Effector memory CD8-positive, alpha-beta T cell (primary cell): ENCODE measurements at regions not wholly inside any gene's neighbourhood (a gene's known extent, or its start where the extent isn't known, plus 50 kb on each side); places are given as distances from the start of the nearest gene placed in this dataset.
"Not testable (repeated sequence)": the region's sequence is repeated elsewhere in the genome, so short reads cannot be mapped to it uniquely, and the experiment has no call there.

Experiments
- ATAC-seq: fragments of 150-1000 bp; cut with Tn5 transposase; replicated peaks from 2 replicates; pipeline ENCODE4 v1.10.0; 2021; ENCODE audit warnings: mild to moderate bottlenecking, moderate library complexity
- DNase-seq, 3 experiments: peaks; one replicate each; pipeline ENCODE4 v3.0.0; 2021
- H3K27ac Mint-ChIP-seq, 2 donors: one replicate each; pipeline ENCODE4 v1.8.0; 2022; ENCODE audit warnings: mild to moderate bottlenecking in 2 of 2, mixed read lengths in 2 of 2, moderate library complexity in 2 of 2
- H3K27me3 Mint-ChIP-seq, 2 donors: one replicate each; pipeline ENCODE4 v1.8.0; 2022; ENCODE audit warnings: mixed read lengths in 2 of 2
- H3K36me3 Mint-ChIP-seq: one replicate; pipeline ENCODE4 v1.8.0; 2022; ENCODE audit warnings: mild to moderate bottlenecking, moderate library complexity, mixed read lengths; ENCODE audit not compliant: insufficient read depth
- H3K4me1 Mint-ChIP-seq, 2 donors: one replicate each; pipeline ENCODE4 v1.8.0; 2022; ENCODE audit warnings: low read depth in 2 of 2, mixed read lengths in 2 of 2
- H3K4me3 Mint-ChIP-seq, 2 donors: one replicate each; pipeline ENCODE4 v1.8.0; 2022; ENCODE audit warnings: mild to moderate bottlenecking in 2 of 2, mixed read lengths in 2 of 2, moderate library complexity in 2 of 2
- H3K9me3 Mint-ChIP-seq, 2 donors: one replicate each; pipeline ENCODE4 v1.8.0; 2022; ENCODE audit warnings: mixed read lengths in 2 of 2

GRCh38 chr12:34126805-34127204, 104.5 kb downstream of the ALG10 start:
- no peak for ATAC-seq
- Mint-ChIP-seq H3K4me1 (peaks cover 9 to 12% of the 10 kb centered on the region in 2 donors), H3K27ac (peak overlapping the region; percentile 28 to 52), H3K27me3 (peaks cover 7 to 14% of the 10 kb centered on the region in 2 donors), H3K36me3 (no peaks in the 10 kb centered on the region), H3K4me3 (peak overlapping the region; percentile 51 to 55), H3K9me3 (no peaks in the 10 kb centered on the region)
- DNase-seq, result no peak

- DNase-seq, ATAC-seq, H3K4me3 Mint-ChIP-seq, H3K27ac Mint-ChIP-seq, H3K9me3 Mint-ChIP-seq, H3K36me3 Mint-ChIP-seq: not testable (repeated sequence)
- H3K27me3 Mint-ChIP-seq, result peaks cover 7 to 14% of the 10 kb centered on the region in 2 donors
- peaks cover 9 to 12% of the 10 kb centered on the region in 2 donors for H3K4me1 Mint-ChIP-seq
These were observed 105.1 kb downstream of the ALG10 start for GRCh38 chr12:34127379-34127778.

GRCh38 chr12:34142430-34142829, 120.1 kb downstream of the ALG10 start:
- no peaks in the 10 kb centered on the region for H3K9me3 Mint-ChIP-seq
- H3K4me1 Mint-ChIP-seq, result no peaks in the 10 kb centered on the region
- H3K36me3 Mint-ChIP-seq, result no peaks in the 10 kb centered on the region
- H3K27ac Mint-ChIP-seq, result no peak overlapping the region
- DNase-seq (no peak), ATAC-seq (no peak)
- H3K4me3 Mint-ChIP-seq, result no peak overlapping the region
- peaks cover 7 to 24% of the 10 kb centered on the region in 2 donors for H3K27me3 Mint-ChIP-seq

GRCh38 chr12:34151019-34151418, 128.7 kb downstream of the ALG10 start:
- Mint-ChIP-seq H3K27ac (no peak overlapping the region), H3K36me3 (no peaks in the 10 kb centered on the region), H3K4me3 (no peak overlapping the region), H3K4me1 (no peaks in the 10 kb centered on the region), H3K27me3 (peaks cover 0 to under 1% of the 10 kb centered on the region in 2 donors), H3K9me3 (no peaks in the 10 kb centered on the region)
- ATAC-seq, result no peak
- DNase-seq, result no peak

GRCh38 chr12:34163443-34163842, 141.1 kb downstream of the ALG10 start:
- H3K27ac Mint-ChIP-seq, result no peak overlapping the region
- peaks cover 11 to 25% of the 10 kb centered on the region in 2 donors for H3K27me3 Mint-ChIP-seq
- no peaks in the 10 kb centered on the region for H3K36me3 Mint-ChIP-seq
- no peaks in the 10 kb centered on the region for H3K9me3 Mint-ChIP-seq
- DNase-seq (no peak), ATAC-seq (no peak)
- H3K4me3 Mint-ChIP-seq, result no peak overlapping the region
- H3K4me1 Mint-ChIP-seq, result no peaks in the 10 kb centered on the region

DNA sequence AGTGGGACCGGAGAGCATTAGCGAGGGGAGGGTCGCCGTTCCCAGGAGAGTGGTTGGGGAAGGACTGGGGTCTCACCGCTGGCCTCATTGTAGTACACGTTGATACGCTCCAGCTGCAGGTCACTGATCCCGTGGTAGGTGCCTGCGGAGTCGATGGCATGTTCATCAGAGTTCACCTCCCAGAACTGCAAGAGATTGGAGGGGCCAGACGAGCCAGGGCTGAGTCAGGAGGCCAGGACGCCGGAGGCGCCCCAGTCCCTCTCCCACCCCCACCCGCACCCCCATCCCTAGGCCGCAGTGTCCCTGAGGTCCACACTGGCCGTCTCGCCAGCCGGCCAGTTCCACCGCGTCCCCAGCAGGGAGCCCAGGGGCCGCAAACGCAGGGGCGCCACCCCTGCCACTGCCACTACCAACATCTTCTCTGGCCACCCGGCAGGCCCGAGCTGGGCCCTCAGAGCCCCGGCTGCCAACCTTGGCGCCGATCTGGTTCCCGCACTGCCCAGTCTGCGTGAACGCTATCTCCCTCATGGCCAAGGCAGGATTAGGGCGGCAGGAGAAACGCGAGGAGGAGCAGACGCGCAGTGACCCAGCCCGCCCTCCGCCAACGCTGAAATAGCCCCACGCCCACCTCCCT, 144.2 kb downstream of the ALG10 start:
- ATAC-seq (no peak), DNase-seq (no peak)
- no peaks in the 10 kb centered on the region for H3K9me3 Mint-ChIP-seq
- H3K4me1 Mint-ChIP-seq, result no peaks in the 10 kb centered on the region
- no peak overlapping the region for H3K27ac Mint-ChIP-seq
- H3K27me3 Mint-ChIP-seq, result peaks cover 0 to 18% of the 10 kb centered on the region in 2 donors
- no peaks in the 10 kb centered on the region for H3K36me3 Mint-ChIP-seq
- H3K4me3 Mint-ChIP-seq, result no peak overlapping the region

DNA sequence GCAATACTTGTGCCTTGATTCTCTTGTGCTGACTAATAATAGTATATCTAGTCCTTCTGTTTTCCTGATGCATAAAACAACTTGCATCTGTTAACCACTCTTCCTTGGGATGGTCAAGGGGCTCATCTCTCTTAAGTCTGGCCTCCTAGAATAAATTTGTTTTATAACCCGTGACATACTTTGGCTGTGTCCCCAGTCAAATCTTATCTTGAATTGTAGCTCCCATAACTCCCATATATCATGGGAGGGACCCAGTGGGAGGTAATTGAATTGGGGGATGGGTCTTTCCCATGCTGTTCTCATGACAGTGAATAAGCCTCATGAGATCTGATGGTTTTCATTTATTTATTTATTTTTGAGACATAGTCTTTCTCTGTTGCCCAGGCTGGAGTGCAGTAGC, 146.2 kb downstream of the ALG10 start:
- peaks cover 0 to 12% of the 10 kb centered on the region in 2 donors for H3K27me3 Mint-ChIP-seq
- not testable (repeated sequence) for ATAC-seq, DNase-seq, H3K9me3 Mint-ChIP-seq, H3K4me1 Mint-ChIP-seq, H3K36me3 Mint-ChIP-seq, H3K4me3 Mint-ChIP-seq, H3K27ac Mint-ChIP-seq

- no peaks in the 10 kb centered on the region for H3K4me1 Mint-ChIP-seq
- no peak overlapping the region for H3K4me3 Mint-ChIP-seq
- no peak for DNase-seq
- no peaks in the 10 kb centered on the region for H3K36me3 Mint-ChIP-seq
- ATAC-seq, result no peak
- no peak overlapping the region for H3K27ac Mint-ChIP-seq
- H3K27me3 Mint-ChIP-seq, result peaks cover 14 to 26% of the 10 kb centered on the region in 2 donors
- peaks cover 0 to 1% of the 10 kb centered on the region in 2 donors for H3K9me3 Mint-ChIP-seq
These were observed 164.2 kb downstream of the ALG10 start for GRCh38 chr12:34186492-34186891.

- H3K9me3 Mint-ChIP-seq, result peaks cover 0 to 1% of the 10 kb centered on the region in 2 donors
- no peak overlapping the region for H3K27ac Mint-ChIP-seq
- DNase-seq (no peak), ATAC-seq (no peak)
- no peaks in the 10 kb centered on the region for H3K4me1 Mint-ChIP-seq
- no peaks in the 10 kb centered on the region for H3K36me3 Mint-ChIP-seq
- H3K27me3 Mint-ChIP-seq, result peaks cover 15 to 30% of the 10 kb centered on the region in 2 donors
- H3K4me3 Mint-ChIP-seq, result no peak overlapping the region
These were observed 166.7 kb downstream of the ALG10 start for GRCh38 chr12:34188974-34189373.

GRCh38 chr12:34190054-34190453, 167.8 kb downstream of the ALG10 start:
- Mint-ChIP-seq H3K9me3 (no peaks in the 10 kb centered on the region), H3K36me3 (no peaks in the 10 kb centered on the region), H3K27me3 (peaks cover 12 to 39% of the 10 kb centered on the region in 2 donors), H3K27ac (no peak overlapping the region), H3K4me1 (no peaks in the 10 kb centered on the region), H3K4me3 (no peak overlapping the region)
- no peak for DNase-seq
- ATAC-seq, result no peak

GRCh38 chr12:34198924-34199323, 176.6 kb downstream of the ALG10 start:
- ATAC-seq (no peak), DNase-seq (no peak)
- peaks cover 7 to 24% of the 10 kb centered on the region in 2 donors for H3K27me3 Mint-ChIP-seq
- no peaks in the 10 kb centered on the region for H3K9me3 Mint-ChIP-seq
- H3K4me3 Mint-ChIP-seq, result no peak overlapping the region
- H3K36me3 Mint-ChIP-seq, result no peaks in the 10 kb centered on the region
- no peaks in the 10 kb centered on the region for H3K4me1 Mint-ChIP-seq
- H3K27ac Mint-ChIP-seq, result no peak overlapping the region

GRCh38 chr12:34203866-34204620, 181.7 kb downstream of the ALG10 start:
- Mint-ChIP-seq H3K4me1 (no peaks in the 10 kb centered on the region), H3K36me3 (peaks cover 3% of the 10 kb centered on the region), H3K27me3 (no peaks in the 10 kb centered on the region), H3K27ac (no peak overlapping the region), H3K4me3 (no peak overlapping the region), H3K9me3 (no peaks in the 10 kb centered on the region)
- DNase-seq (no peak), ATAC-seq (no peak)

GRCh38 chr12:34204830-34205285, 182.6 kb downstream of the ALG10 start:
- Mint-ChIP-seq H3K36me3 (peaks cover 3% of the 10 kb centered on the region), H3K27ac (no peak overlapping the region), H3K27me3 (no peaks in the 10 kb centered on the region), H3K4me1 (no peaks in the 10 kb centered on the region), H3K4me3 (no peak overlapping the region), H3K9me3 (no peaks in the 10 kb centered on the region)
- ATAC-seq (no peak), DNase-seq (no peak)

GRCh38 chr12:34205401-34205800, 183.1 kb downstream of the ALG10 start:
- no peak overlapping the region for H3K4me3 Mint-ChIP-seq
- no peak overlapping the region for H3K27ac Mint-ChIP-seq
- no peaks in the 10 kb centered on the region for H3K27me3 Mint-ChIP-seq
- peaks cover 3% of the 10 kb centered on the region for H3K36me3 Mint-ChIP-seq
- no peaks in the 10 kb centered on the region for H3K9me3 Mint-ChIP-seq
- ATAC-seq (no peak), DNase-seq (no peak)
- H3K4me1 Mint-ChIP-seq, result no peaks in the 10 kb centered on the region
